ENCODE measurements at regions not wholly inside any gene's neighbourhood (a gene's known extent, or its start where the extent isn't known, plus 50 kb on each side); places are given as distances from the start of the nearest gene placed in this dataset.

DNA sequence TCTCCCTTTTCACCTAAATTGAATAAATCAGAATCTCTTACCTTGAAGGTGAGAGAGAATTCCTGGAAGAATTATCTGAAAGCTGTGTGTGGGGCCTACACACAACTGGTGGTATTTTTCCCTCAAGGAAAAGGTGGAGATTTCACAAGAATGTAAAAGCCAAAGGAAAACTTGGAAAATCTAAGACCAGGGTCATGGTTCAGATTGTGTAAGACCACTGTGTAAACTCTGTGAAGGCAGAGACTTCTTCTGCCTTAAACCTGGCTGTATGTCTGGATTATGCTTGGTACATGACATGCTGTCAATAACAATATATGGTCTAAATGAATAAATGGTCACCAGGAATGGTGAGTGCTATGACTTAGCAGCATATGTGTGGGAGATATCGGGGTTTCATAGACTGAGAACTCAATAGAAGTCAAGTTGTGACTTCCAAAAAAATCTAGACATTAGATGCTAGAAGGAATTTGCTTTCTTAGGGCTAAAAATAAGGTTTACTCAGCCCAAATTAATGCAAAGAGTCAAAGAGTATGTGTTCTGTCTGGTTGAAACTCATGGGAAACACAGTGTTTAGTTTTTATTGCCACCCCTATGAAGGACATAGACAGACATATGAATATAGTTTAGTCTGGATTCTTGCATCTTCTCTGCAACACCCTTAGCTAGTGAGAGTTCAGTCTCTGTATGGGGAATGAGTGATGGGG is 163.7 kb downstream of the SNAPC1 start:
- TF ChIP-seq, protein P1, sequence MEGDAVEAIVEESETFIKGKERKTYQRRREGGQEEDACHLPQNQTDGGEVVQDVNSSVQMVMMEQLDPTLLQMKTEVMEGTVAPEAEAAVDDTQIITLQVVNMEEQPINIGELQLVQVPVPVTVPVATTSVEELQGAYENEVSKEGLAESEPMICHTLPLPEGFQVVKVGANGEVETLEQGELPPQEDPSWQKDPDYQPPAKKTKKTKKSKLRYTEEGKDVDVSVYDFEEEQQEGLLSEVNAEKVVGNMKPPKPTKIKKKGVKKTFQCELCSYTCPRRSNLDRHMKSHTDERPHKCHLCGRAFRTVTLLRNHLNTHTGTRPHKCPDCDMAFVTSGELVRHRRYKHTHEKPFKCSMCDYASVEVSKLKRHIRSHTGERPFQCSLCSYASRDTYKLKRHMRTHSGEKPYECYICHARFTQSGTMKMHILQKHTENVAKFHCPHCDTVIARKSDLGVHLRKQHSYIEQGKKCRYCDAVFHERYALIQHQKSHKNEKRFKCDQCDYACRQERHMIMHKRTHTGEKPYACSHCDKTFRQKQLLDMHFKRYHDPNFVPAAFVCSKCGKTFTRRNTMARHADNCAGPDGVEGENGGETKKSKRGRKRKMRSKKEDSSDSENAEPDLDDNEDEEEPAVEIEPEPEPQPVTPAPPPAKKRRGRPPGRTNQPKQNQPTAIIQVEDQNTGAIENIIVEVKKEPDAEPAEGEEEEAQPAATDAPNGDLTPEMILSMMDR (IDR thresholded peaks at IDR 0.05): no peak
- TF ChIP-seq POLR2A (IDR thresholded peaks at IDR 0.05): no peak
